ENCODE measurements at regions not wholly inside any gene's neighbourhood (a gene's known extent, or its start where the extent isn't known, plus 50 kb on each side); places are given as distances from the start of the nearest gene placed in this dataset.
"Not testable (repeated sequence)": the region's sequence is repeated elsewhere in the genome, so short reads cannot be mapped to it uniquely, and the experiment has no call there.

DNA sequence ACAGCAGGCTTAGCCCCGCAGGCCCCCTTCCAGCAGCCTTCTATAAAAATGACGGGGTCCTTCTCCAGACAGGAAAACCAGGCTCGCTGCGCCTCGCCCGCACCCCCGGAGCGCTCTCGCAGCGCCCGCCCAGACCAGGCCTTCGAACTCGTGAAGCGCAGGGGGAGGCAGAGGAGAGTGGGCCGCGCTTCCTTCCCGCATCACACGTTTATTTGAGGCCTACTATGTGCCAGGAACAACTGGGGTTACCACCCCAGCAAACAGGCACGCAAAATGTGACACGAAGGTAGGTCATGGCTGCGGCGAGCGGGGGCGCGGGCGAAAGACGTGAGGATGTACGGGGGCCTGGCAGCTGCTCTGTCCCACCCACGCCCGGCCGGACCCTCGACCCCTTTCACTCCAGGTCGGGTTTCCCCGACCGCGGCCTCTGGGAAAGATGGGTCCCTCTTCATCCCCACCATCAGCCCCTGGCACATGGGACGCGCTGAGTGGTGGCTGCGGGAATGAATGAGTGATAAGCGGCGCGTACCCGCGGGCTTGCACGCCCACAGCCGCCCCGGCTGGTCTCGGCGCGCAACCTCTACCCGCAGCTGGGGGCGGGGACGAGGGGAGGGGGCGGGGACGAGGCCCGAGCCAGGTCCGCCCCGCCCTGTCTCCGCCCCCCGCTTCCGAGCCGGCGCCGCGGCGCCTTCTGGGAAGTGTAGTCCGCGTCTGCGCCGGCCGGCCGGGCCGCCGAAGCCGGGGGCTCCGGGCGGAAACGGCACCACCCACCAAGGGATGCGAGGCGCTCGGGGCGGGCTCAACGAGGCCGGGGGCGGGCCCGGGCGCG is 59.1 kb downstream of the ZNF467 start:
- in situ Hi-C loops (cut with HindIII; ENCODE audit: low sequenced_read_pairs), result loop anchor here (5.0 kb wide), 2 partner anchors 33 to 292 kb away; no protein-coding TSS in a partner anchor

DNA sequence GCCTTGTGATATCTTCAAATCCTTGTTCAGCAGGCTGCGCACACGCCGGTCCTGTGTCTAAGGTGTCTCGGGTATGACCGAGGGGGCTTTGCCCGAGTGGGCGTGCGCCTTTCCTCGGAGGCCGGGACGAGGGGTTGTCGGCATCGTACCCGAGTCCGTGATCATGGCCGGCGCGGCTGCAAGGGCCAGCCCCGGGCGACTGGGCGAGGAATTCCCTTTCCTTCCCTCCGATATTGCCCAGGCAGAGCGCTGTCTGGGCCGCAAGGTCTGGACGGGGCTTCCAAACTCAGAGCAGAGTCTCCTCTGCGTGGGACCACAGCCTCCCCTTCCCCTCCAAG is 59.7 kb downstream of the ZNF467 start:
- in situ Hi-C loops (cut with HindIII; ENCODE audit: low sequenced_read_pairs), result loop anchor here (5.0 kb wide), 2 partner anchors 34 to 291 kb away; no protein-coding TSS in a partner anchor

DNA sequence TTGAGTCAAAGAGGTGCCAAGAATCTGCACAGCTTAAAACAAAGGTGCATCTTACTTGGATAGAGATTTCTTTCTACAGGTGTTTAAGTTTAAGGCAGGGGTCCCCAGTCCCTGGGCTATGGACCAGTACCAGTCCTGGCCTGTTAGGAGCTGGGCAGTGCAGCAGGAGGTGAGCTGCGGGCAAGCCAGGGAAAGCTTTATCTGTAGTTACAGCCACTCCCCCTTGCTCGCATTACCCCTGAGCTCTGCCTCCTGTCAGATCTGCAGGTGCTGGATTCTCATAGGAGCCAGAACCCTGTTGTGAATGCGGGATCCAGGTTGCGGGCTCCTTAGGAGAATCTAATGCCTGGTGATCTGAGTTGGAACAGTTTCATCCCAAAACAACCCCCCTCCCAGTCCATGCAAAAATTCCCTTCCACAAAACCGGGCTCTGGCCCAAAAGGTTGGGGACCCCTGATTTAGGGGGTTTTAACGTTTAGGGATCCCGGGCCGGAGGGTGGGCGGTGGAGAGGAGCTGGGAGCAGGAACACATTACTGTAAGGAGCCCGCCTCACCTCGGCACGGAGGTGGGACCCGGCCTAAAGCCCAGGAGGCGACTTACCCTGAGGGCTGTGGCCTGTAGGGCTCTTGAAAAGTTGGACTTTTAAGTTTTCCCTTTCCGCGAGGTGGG is 60.2 kb downstream of the ZNF467 start:
- in situ Hi-C loops (cut with HindIII; ENCODE audit: low sequenced_read_pairs), result loop anchor here (5.0 kb wide), 2 partner anchors 34 to 291 kb away; no protein-coding TSS in a partner anchor

DNA sequence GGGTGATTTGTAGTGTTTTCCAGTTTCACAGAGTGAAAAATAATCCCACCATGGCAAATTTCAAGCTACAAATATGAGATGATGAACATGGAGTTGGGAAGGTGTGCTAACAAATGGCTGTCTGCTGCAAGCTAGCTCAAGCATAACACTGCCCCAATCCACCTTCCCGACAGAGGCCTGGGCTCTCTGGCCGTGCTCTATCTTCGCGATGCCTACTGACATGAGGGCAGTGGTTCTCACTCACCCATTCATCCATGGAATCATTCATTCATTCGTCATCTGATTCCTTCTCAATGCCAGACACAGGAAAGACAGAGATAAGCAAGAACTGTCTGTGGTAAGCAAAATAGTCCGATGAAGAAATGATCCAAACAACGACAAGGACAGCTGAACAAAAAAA is 65.4 kb downstream of the ZNF467 start:
- in situ Hi-C loops (cut with HindIII; ENCODE audit: low sequenced_read_pairs), result no loop called here

DNA sequence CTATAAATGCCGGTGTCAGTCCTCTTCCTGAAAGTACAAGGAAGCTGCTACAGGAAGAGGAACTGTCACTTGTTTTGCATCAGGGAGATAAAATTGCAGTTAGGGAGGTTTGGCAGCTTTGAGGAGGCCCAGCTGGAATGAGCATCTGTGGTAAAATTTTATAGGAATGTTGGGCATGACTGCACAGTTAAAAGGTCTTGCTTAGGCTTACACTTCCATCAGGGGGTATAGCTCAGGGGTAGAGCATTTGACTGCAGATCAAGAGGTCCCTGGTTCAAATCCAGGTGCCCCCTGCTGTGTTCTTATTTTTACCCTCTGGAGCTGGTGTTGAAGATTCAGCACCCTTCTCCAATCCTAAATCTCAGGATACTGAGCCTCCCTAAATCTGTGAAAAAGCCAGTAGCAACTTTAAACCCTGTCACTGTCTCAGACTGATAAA is 65.9 kb downstream of the ZNF467 start:
- in situ Hi-C loops (cut with HindIII; ENCODE audit: low sequenced_read_pairs), result no loop called here

DNA sequence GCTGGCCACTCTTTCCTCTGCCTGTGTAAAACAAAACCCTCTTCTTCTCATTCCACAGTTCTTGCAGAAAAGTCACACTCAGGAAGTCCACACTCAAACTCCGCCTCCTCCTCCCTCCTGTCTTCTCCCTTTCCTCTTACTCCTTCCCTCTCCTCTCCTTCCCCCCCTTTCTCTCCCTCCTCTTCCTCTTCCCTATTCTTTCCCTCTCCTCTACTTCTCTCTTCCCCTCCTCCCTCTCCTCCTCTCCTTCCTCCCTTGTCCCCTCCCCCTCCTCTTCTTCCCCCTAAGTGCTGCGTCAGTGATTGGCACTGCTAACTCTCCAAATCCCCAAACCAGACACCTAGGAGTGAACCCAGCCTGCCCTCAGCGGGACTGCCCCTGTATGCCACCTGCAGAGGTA is 67.0 kb downstream of the ZNF467 start:
- in situ Hi-C loops (cut with HindIII; ENCODE audit: low sequenced_read_pairs), result no loop called here

DNA sequence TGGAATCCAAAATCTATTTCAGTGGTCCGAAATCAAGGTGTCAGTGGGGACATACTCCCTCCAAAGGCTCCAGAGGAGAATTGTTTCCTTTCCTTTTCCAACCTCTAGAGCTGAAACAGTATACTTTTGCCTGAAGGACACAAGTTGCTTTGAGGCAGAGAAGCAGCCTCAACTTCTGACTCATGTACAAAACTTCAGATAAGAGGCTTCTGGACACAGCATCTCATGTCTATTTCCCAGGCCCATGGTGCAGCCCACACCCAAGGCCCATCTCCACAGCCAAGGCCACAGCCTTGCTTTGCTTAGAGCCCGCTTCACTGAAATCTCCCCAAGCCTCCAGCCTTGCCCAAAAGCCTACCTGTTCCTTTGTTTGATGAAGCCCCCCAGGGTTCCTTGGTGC is 68.9 kb downstream of the ZNF467 start:
- in situ Hi-C loops (cut with HindIII; ENCODE audit: low sequenced_read_pairs), result no loop called here

DNA sequence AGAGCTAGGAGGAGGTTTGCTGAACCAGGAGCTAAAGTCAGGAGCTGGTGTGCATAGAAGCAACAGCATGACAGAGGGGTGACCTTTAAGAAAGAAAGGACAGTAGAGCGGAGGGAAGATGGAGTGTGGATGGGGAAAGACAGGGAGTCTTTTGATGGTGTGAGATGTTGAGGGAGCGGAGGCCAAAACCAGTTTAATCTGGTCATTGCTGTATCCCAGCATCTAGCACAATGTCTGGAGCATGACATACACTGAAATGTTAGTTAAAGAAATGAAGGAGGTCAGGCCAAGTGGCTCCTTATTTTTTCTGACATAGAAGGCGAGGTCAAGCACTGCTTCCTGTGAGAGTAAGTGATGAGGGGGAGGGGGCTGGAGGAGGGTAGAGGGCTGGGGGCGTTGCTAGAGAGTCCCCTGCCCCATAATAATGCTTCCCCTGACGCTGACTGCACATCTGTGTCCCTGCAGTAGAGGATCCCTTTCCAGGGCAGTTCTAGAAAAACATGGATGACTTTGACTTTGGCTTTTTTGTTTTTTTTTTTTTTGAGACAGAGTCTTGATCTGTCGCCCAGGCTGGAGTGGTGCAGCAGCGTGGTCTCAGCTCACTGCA is 70.2 kb downstream of the ZNF467 start:
- in situ Hi-C loops (cut with HindIII; ENCODE audit: low sequenced_read_pairs), result no loop called here

DNA sequence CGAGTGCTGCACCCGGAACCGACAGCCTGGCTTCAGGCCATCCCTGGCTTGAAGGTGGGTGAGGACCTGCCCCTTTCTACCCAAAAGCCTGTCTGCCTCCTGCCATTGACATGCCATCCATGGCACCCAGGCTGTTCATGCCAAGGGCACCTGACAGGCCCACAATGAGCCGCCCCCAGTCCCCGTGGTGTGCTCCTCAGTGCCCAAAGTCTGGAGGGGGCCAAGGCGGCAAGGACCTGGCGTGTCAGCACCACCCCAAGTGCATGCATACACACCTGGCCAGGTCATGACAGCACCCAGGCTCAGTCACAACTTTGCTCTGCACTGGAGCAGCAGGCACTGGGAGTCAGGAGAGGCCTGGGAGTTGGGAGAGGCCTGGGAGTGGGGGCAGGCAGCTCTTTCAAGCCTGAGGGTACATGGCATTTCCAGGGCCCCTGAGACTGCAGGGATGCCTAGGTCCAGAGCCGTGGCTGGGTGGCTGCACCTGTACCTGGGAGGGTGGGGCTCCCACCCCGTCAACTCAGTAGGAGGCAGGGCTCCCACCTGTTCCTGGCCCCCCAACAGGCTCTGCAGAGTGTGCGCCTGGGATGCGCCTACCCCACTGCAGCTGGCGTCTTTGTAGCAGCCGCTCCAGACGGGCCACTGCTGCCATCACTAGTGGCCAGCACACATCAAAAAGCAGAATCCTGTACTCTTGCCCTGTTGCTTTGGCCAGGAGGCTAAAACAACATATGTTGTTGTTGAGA is 71.7 kb downstream of the ZNF467 start:
- in situ Hi-C loops (cut with HindIII; ENCODE audit: low sequenced_read_pairs), result no loop called here

DNA sequence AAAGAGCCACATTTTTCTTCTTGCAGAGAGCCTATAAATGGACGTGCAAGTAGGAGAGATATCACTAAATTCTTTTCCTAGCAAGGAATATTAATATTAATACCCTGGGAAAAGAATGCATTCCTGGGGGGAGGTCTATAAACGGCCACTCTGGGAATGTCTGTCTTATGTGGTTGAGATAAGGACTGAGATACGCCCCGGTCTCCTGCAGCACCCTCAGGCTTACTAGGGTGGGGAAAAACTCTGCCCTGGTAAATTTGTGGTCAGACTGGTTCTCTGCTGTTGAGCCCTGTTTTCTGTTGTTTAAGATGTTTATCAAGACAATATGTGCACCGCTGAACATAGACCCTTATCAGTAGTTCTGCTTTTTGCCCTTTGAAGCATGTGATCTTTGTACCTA is 75.6 kb downstream of the ZNF467 start:
- in situ Hi-C loops (cut with HindIII; ENCODE audit: low sequenced_read_pairs), result not testable (repeated sequence)

DNA sequence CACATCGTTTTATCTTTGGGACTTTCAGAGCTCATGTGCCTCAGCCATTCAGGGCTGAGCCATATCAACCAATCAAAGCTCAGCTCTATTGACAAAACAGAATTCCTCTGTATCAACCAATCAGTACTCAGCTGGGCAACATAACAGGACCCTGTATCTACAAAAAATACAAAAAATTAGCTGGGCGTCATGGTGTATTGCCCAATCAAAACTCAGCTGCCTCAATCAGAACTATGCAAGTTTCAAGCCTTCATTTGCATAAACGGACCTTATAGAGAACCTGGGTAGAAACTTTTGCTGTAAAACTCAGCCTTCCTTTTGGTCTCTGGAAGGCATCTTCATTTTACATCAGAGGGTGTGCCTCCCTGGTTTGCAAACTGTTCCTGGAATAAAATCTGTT is 77.1 kb downstream of the ZNF467 start:
- in situ Hi-C loops (cut with HindIII; ENCODE audit: low sequenced_read_pairs), result no loop called here

DNA sequence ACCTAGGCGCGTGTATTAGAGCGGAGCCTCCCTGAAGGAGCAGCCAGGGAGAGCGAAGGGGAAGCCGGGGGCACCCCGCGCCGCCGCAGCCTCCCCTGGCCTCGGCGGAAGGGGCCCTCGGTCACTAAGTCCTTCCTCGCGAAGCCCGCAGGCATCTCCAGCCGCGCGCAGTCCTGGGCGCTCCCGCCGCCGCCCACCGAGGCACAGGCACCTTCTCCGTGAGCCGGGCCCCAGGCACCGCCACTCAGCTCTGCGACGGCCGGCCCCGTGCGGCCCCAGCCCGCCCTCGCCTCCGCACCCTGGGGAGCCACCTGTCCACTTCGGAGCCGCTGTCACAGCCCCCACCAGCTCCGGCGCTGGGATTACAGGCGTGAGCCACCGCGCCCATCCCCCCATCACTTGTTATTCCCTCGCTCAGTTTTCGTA is 80.8 kb downstream of the ZNF467 start:
- in situ Hi-C loops (cut with HindIII; ENCODE audit: low sequenced_read_pairs), result no loop called here

DNA sequence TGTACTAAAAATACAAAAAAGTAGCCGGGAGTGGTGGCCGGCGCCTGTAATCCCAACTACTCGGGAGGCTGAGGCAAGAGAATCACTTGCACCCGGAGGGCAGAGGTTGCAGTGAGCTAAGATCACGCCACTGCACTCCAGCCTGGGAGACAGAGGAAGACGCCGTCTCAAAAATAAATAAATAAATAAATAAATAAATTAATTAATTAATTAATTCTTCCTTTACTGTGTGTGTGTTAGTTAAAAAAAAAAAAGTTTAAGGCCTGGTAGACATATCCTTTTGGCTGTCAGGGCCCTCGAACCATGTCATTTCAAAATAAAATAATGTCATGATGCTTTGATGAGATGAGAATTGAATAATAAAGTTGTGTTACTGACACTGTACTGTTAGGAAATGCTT is 81.3 kb downstream of the ZNF467 start:
- in situ Hi-C loops (cut with HindIII; ENCODE audit: low sequenced_read_pairs), result no loop called here

DNA sequence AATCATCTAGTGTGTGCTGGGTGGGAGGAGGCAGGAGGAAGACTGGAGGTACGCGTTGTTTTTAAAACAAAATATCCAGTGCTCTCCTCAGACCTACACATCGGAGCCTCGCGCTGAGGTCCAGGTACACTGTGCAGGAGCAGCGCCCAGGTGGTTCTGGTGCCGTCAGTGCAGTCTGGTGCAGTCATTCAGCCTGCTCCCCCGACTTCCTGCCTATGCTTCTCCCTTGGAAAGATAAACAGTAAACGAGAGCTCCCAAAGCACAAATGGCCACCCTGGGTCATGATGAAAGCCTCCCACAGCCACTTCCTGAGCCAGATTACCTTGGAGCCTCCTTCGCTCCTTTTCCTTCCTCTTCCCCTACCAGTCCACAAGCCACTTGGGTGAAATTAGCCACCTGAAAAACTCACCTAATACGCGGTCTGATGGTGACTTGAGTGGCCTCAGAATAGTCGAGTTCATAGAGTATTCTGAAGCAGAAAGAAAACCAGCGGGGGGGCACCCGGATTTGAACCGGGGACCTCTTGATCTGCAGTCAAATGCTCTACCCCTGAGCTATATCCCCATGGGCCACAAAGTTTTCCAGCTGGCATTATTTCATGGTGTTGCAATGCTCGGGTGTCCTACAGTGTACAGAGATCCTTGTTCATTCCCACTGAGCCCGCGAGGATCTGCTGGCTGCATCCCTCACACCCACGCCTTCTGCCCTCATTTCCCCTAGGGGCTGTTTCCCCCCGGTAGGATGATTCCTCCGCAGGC is 82.5 kb downstream of the ZNF467 start:
- in situ Hi-C loops (cut with HindIII; ENCODE audit: low sequenced_read_pairs), result no loop called here

DNA sequence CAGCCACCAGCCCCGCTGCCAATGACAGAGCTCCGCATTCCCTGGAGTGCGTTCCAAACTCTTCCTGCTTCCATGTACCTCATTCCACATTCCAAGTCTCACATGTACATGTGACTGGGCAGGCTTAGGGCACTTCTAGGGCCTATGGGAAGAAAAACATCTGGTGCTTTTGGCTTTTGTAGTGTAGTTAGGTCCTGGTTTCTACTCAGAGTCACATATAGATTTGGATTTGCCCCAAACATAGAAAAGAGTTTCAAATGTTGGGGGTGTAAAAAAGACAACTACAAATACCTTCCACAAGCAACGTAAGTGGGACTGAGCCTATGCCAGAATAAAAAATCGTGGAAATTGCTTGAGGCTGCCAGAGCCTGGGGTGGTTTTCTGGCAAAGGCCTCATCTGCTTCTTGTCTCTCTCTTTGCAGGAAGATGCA is 84.1 kb downstream of the ZNF467 start:
- in situ Hi-C loops (cut with HindIII; ENCODE audit: low sequenced_read_pairs), result no loop called here

DNA sequence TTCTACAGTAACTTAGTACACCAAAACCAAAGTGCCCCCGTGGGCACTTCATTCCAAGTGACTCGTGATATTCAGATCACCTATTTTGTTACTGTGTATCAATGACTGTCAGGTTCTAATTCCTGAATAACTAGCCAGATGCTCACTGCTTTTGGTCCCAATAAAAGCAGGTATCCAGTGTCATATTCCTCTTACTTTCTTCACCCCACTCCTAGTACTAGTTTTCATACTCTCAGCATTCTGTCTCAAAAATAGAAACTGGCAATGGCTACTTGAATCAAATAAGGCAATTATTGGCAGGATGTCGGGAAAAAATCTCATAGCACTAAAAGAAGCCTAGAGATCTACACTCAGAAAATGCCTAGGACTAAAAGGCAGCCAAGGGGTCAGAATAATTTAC is 84.6 kb downstream of the ZNF467 start:
- in situ Hi-C loops (cut with HindIII; ENCODE audit: low sequenced_read_pairs), result no loop called here

DNA sequence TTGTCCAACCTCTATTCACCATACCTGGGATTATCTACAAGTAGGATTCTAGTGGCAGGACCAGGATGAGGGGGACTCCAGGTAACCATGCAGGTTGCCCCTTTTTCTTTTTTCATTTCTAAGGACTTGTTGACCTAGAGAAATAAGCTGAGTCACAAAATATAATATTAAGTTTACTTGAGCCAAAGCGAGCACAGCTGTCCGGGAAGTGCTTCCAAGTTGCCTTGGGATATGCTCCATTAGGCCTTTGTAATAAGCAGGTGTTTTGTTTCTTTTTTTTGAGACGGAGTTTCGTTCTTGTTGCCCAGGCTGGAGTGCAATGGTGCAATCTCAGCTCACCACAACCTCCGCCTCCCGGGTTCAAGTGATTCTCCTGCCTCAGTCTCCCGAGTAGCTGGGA is 85.6 kb downstream of the ZNF467 start:
- in situ Hi-C loops (cut with HindIII; ENCODE audit: low sequenced_read_pairs), result not testable (repeated sequence)

DNA sequence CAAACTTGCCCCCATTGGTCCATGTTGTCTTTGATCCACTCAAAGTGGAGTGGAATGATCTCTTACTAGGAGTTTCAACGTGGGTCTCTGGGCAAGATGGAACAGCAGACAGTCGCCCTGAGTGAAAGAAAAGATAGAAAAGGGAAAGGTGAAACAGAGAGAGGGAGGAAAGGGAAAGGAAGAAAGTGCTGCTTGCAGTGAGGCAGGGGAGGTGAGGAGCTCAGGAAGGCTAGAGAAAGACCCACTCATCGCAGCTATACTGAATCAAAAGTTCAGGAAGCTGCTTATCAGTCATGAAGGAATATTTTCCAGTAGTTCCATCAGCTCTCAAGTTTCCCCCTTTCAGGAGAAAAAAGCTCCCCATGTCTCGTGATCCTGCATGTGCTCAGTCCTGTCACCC is 86.9 kb downstream of the ZNF467 start:
- in situ Hi-C loops (cut with HindIII; ENCODE audit: low sequenced_read_pairs), result no loop called here

DNA sequence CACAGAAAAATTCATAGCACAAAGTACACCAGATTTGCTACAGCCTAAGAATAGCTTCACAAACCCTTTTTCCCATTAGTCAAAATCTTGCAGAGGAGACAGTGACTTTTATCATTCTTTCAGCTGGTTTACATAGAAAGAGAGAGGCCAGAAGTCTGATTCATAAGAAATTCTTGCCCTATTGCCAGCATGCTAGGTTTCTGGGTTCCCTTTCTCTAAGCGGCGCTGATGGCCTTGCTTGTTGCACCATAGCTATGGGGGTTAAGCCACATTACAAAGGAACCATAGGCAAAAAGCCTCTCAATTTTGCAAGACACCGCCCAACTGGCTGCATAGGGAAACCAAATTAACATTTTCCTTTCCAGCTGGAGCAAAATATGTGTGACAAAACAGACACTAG is 87.4 kb downstream of the ZNF467 start:
- in situ Hi-C loops (cut with HindIII; ENCODE audit: low sequenced_read_pairs), result no loop called here

DNA sequence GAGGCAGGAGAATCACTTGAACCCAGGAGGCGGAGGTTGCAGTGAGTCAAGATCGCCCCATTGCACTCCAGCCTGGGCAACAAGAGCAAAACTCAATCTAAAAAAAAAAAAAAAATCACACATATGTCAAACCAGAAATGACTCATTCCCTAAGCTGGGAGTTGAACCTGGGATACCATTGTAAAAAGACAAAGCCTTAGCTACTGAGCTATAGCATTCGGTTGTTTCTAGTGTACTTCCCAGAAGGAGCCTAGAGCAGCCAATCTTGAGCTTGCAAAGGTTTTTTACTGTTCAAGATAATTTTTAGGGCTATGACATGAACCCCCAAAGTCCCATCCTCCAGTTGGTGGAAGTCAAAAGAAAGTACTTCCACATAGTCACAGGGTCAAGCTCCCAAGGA is 87.9 kb downstream of the ZNF467 start:
- in situ Hi-C loops (cut with HindIII; ENCODE audit: low sequenced_read_pairs), result no loop called here
